ENCODE measurements at regions not wholly inside any gene's neighbourhood (a gene's known extent, or its start where the extent isn't known, plus 50 kb on each side); places are given as distances from the start of the nearest gene placed in this dataset.

DNA sequence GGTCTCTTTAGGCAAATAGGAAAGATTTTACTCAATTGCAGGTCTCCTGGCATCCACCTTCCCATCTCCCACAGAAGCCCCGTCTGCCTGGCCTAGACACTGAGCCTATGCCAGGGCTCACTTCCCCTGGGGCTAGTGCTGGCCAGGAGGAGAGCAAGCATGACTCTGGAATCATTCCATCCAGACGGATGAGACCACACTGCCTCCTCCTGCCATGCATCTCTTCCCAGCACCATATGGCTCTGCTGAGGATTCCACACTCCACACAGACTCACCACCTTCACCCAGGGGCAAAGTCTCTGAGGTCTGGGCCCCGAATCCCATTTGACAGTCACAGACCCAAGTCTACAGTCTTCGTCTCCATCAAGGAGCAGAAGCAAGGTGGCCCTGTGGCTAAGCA, 346.5 kb downstream of the C16orf95 start:
- TF ChIP-seq, protein P1, sequence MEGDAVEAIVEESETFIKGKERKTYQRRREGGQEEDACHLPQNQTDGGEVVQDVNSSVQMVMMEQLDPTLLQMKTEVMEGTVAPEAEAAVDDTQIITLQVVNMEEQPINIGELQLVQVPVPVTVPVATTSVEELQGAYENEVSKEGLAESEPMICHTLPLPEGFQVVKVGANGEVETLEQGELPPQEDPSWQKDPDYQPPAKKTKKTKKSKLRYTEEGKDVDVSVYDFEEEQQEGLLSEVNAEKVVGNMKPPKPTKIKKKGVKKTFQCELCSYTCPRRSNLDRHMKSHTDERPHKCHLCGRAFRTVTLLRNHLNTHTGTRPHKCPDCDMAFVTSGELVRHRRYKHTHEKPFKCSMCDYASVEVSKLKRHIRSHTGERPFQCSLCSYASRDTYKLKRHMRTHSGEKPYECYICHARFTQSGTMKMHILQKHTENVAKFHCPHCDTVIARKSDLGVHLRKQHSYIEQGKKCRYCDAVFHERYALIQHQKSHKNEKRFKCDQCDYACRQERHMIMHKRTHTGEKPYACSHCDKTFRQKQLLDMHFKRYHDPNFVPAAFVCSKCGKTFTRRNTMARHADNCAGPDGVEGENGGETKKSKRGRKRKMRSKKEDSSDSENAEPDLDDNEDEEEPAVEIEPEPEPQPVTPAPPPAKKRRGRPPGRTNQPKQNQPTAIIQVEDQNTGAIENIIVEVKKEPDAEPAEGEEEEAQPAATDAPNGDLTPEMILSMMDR (conservative IDR thresholded peaks at IDR 0.05 in 1 of 2, IDR thresholded peaks at IDR 0.05 in 1 of 2; ENCODE audit: low read depth in 1 of 2, low read length in 2 of 2), result no peak
- TF ChIP-seq EZH2 (IDR thresholded peaks at IDR 0.05; ENCODE audit: low read length, missing control alignments), result no peak
